ENCODE measurements at regions not wholly inside any gene's neighbourhood (a gene's known extent, or its start where the extent isn't known, plus 50 kb on each side); places are given as distances from the start of the nearest gene placed in this dataset.

DNA sequence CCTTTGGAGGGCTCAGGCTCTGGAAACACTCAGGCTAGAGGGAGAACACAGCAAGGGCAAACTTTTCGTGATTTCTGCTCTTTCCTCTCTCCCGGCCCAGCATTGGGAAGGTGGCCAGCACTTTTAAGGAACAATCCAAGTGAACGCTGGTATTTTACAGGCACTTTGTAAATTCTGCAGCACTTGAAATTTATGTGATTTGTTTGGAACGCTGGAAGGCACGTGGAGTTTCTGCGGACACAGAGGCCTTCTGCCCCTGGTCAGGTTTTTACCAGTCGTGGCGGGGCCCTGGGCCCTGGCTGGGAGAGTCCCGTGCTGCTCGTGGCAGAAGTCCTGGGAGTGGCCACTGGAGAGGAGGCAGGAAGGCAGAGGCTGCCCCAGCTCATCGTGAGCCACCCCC lies 188.6 kb downstream of the ENGASE start:
- Histone ChIP-seq H3K9me3 (ENCODE audit: low read length) (no peaks in the 10 kb centered on the region), H3K36me3 (ENCODE audit: insufficient read depth, low read length) (no peaks in the 10 kb centered on the region), H3K27me3 (ENCODE audit: control insufficient read depth in 1 of 2, insufficient read depth in 2 of 2, low read length in 2 of 2) (no peaks in the 10 kb centered on the region), H3K4me3 (ENCODE audit: low read depth in 1 of 2, low read length in 2 of 2) (no peak overlapping the region), H3K27ac (ENCODE audit: low read depth, low read length) (no peak overlapping the region), H3K9ac (ENCODE audit: low read length) (no peak overlapping the region), H3K4me1 (ENCODE audit: insufficient read depth, low read length) (peaks cover 20% of the 10 kb centered on the region)

DNA sequence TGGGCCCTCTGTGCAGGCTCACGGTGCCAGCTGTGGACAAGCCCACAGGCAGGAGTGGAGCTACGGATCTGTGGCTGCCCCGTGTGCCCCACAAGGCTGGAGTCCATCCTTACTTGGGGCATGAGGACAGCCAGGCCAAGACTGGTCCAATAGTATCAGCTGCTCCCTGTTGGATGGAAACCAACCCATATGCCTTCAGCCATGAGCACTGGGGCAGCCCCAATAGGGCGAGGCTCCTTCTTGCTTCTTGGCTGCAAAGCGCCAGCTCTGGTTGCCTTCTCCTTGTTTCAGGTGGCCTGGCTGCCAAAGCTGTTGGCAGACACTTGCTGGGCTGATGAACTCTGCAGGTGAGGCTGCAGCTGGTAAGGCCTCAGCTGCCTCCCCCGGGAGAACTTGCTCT lies 188.0 kb downstream of the ENGASE start:
- Histone ChIP-seq H3K4me3 (ENCODE audit: low read depth in 1 of 2, low read length in 2 of 2) (no peak overlapping the region), H3K9me3 (ENCODE audit: low read length) (no peaks in the 10 kb centered on the region), H3K9ac (ENCODE audit: low read length) (no peak overlapping the region), H3K36me3 (ENCODE audit: insufficient read depth, low read length) (no peaks in the 10 kb centered on the region), H3K4me1 (ENCODE audit: insufficient read depth, low read length) (peaks cover 20% of the 10 kb centered on the region), H3K27ac (ENCODE audit: low read depth, low read length) (no peak overlapping the region), H3K27me3 (ENCODE audit: control insufficient read depth in 1 of 2, insufficient read depth in 2 of 2, low read length in 2 of 2) (no peaks in the 10 kb centered on the region)

DNA sequence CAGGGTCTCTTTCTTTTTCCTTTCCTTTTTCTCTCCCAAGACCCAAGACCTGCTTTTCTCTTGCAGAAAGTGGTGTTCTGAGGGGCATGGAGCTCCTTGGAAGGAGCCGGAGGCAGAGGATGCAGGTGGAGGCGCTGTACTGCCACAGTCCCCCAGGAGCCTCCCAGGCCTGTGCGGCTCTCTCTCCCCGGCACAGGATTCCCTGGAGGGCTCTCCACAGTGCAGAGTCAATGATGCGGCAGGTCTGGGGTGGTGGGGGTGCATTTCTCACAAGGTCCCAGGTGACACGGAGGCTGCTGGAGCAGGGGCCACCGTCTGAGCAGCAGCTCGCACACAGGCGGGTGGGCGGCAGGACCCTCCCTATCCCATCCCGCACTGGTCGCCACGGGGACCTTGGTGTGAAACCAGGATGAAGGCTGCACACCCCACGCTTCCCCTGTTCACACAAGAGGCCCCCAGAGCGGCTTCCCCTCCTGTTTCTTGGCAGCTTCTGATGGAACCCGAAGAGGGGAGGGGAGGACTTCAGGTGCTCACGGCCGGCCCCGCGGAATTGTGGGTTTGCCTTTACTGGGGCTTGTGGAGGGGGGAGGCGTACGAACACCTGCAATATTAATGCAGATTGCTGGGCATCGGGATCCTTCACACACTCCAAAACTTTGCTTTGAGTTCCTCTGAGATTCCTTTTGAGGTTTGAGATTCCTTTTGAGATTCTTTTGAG lies 186.9 kb downstream of the ENGASE start:
- H3K9ac ChIP-seq (ENCODE audit: low read length) = no peak overlapping the region
- H3K27ac ChIP-seq (ENCODE audit: low read depth, low read length) = no peak overlapping the region
- no peaks in the 10 kb centered on the region for H3K36me3 ChIP-seq (ENCODE audit: insufficient read depth, low read length)
- no peaks in the 10 kb centered on the region for H3K27me3 ChIP-seq (ENCODE audit: control insufficient read depth in 1 of 2, insufficient read depth in 2 of 2, low read length in 2 of 2)
- peaks cover 15% of the 10 kb centered on the region for H3K4me1 ChIP-seq (ENCODE audit: insufficient read depth, low read length)
- no peak overlapping the region for H3K4me3 ChIP-seq (ENCODE audit: low read depth in 1 of 2, low read length in 2 of 2)
- no peaks in the 10 kb centered on the region for H3K9me3 ChIP-seq (ENCODE audit: low read length)

DNA sequence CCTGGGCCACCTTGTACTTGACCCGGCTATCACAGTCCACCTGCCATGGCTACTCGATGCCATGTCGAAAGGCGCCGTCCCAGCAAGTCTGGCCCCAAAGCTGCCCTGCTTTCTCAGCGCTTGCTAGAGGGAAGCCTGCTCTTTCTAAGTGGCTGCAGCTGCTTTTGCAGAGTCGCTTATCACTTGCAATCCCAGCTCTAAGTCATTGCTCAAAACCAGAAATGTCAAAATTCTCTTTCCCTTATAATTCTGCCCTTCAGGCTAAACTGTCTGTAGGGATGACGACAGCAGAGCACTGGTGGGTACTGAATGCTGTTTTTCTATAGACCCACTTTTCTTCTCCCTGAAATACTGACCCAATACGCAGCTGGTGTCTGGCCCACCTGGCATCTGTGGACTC lies 184.2 kb downstream of the ENGASE start:
- H3K4me1 ChIP-seq (ENCODE audit: insufficient read depth, low read length) = peaks cover 9% of the 10 kb centered on the region
- H3K27me3 ChIP-seq (ENCODE audit: control insufficient read depth in 1 of 2, insufficient read depth in 2 of 2, low read length in 2 of 2) = no peaks in the 10 kb centered on the region
- no peak overlapping the region for H3K9ac ChIP-seq (ENCODE audit: low read length)
- no peak overlapping the region for H3K4me3 ChIP-seq (ENCODE audit: low read depth in 1 of 2, low read length in 2 of 2)
- no peak overlapping the region for H3K27ac ChIP-seq (ENCODE audit: low read depth, low read length)
- no peaks in the 10 kb centered on the region for H3K9me3 ChIP-seq (ENCODE audit: low read length)
- H3K36me3 ChIP-seq (ENCODE audit: insufficient read depth, low read length) = no peaks in the 10 kb centered on the region

DNA sequence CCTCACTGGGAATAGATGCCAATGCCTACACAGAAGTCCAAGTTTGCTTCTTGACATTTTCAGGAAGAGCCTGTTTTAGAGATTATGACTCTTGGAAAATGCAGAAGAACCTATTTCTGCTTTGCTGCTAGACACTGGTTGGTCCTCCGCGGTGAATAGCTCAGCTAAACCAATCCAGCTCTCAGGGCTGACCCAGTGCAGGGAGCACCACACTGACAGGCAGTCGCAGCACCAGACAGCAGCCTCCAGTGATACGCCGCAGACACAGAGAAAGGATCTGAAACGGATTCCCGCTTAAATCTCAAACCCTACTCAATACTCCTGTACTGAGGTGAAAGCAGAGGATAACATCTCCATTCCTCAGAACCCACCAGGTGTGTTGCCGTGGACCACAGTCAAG lies 183.4 kb downstream of the ENGASE start:
- Histone ChIP-seq H3K36me3 (ENCODE audit: insufficient read depth, low read length) (no peaks in the 10 kb centered on the region), H3K27me3 (ENCODE audit: control insufficient read depth in 1 of 2, insufficient read depth in 2 of 2, low read length in 2 of 2) (no peaks in the 10 kb centered on the region), H3K9ac (ENCODE audit: low read length) (no peak overlapping the region), H3K27ac (ENCODE audit: low read depth, low read length) (no peak overlapping the region), H3K4me1 (ENCODE audit: insufficient read depth, low read length) (peaks cover 6% of the 10 kb centered on the region), H3K4me3 (ENCODE audit: low read depth in 1 of 2, low read length in 2 of 2) (no peak overlapping the region), H3K9me3 (ENCODE audit: low read length) (no peaks in the 10 kb centered on the region)

DNA sequence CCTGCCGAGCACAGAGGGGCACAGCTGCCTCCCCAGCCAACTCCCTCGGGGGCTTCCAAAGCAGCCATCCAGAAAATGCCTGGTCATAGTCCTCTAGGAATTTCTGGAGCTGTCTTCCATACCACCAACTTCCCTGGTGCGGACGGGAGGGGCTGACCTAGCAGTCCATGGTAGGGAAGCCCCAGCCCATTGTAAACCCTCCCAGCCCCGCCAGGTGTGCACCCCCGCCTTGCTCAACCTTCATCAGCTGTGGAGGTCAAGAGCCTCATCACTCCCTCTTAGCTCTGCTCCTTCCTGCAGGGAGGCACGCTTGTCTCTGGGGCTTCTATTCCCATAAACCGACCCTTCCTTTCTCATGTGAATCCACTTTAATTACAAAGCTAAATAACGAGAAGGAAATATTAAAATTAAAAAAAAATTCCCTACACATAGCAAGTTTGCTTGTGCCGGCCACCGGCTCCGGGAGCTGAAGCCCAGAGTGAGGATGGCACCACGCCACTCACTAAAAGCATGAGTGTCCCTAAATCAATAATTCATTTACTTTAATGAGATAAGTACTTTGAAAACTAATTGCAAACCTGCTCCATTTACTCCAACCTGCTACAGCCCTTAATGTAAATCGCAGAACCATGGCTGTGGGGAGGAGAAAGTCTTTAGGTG lies 181.4 kb downstream of the ENGASE start:
- H3K36me3 ChIP-seq (ENCODE audit: insufficient read depth, low read length) = no peaks in the 10 kb centered on the region
- H3K4me3 ChIP-seq (ENCODE audit: low read depth in 1 of 2, low read length in 2 of 2) = no peak overlapping the region
- H3K27ac ChIP-seq (ENCODE audit: low read depth, low read length) = no peak overlapping the region
- no peak overlapping the region for H3K9ac ChIP-seq (ENCODE audit: low read length)
- no peaks in the 10 kb centered on the region for H3K27me3 ChIP-seq (ENCODE audit: control insufficient read depth in 1 of 2, insufficient read depth in 2 of 2, low read length in 2 of 2)
- no peaks in the 10 kb centered on the region for H3K9me3 ChIP-seq (ENCODE audit: low read length)
- peaks cover 5% of the 10 kb centered on the region for H3K4me1 ChIP-seq (ENCODE audit: insufficient read depth, low read length)

DNA sequence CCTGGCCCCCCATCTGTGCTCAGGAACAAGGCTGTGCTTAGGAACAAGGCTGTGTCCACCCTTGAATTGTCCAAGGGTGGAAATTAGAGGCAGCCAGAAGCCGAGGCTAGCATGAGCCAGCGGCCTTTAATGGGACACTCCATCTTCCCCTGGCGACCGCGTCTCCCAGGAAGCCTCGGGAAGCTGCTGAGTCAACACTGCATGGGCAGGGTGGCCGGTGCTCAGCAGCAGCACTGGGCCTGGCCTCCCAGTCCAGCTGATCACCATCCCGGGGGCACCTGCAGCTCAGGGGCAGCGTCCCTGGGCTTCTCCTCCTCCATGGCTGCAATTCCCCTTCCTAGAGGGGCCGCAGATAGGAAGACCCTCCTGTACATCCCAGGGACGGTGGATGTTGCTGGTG lies 180.8 kb downstream of the ENGASE start:
- Histone ChIP-seq H3K4me1 (ENCODE audit: insufficient read depth, low read length) (peaks cover 5% of the 10 kb centered on the region), H3K4me3 (ENCODE audit: low read depth in 1 of 2, low read length in 2 of 2) (no peak overlapping the region), H3K9ac (ENCODE audit: low read length) (no peak overlapping the region), H3K9me3 (ENCODE audit: low read length) (no peaks in the 10 kb centered on the region), H3K27ac (ENCODE audit: low read depth, low read length) (no peak overlapping the region), H3K36me3 (ENCODE audit: insufficient read depth, low read length) (no peaks in the 10 kb centered on the region), H3K27me3 (ENCODE audit: control insufficient read depth in 1 of 2, insufficient read depth in 2 of 2, low read length in 2 of 2) (no peaks in the 10 kb centered on the region)

DNA sequence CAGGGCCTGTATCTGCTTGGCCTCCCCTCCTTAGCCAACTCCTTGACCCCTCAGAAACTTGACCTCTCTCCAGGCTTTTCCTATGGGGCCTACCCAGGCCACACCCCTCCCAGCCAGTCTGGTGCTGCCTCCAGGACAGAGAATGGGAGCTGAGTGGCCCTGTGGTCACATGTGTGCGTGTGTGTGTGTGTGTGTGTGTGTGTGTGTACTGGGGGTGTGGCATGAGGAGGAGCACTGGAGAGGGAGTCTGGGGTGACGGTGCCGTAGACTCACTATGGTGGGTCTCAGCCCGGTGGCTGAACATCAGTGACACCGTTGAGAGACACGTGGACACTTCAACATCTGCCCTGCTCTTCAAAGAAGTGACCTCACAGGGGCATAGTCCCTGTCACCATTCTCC lies 180.4 kb downstream of the ENGASE start:
- H3K27me3 ChIP-seq (ENCODE audit: control insufficient read depth in 1 of 2, insufficient read depth in 2 of 2, low read length in 2 of 2) = no peaks in the 10 kb centered on the region
- H3K9ac ChIP-seq (ENCODE audit: low read length) = no peak overlapping the region
- peaks cover 5% of the 10 kb centered on the region for H3K4me1 ChIP-seq (ENCODE audit: insufficient read depth, low read length)
- no peaks in the 10 kb centered on the region for H3K9me3 ChIP-seq (ENCODE audit: low read length)
- H3K27ac ChIP-seq (ENCODE audit: low read depth, low read length) = no peak overlapping the region
- no peaks in the 10 kb centered on the region for H3K36me3 ChIP-seq (ENCODE audit: insufficient read depth, low read length)
- H3K4me3 ChIP-seq (ENCODE audit: low read depth in 1 of 2, low read length in 2 of 2) = no peak overlapping the region

DNA sequence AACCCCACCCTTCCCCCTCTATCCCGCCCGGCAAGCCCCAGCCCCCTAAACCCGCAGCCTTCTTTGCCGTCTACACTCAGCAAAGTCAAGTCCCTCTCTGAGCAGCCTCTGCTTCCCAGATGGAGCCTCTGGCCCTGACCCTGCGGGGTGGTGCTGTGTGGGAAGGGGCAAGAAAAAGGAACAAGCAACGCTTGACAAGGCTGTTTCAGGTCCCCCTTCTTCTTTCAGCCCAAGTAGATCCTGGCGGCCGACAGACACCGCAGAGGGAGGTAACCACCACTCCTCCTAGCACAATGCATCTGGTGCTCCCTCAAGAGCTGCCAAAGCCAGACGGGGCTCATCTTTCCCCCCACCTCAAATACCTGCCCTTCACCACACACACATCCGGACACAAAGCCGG lies 178.3 kb downstream of the ENGASE start:
- Histone ChIP-seq H3K9ac (ENCODE audit: low read length) (no peak overlapping the region), H3K27me3 (ENCODE audit: control insufficient read depth in 1 of 2, insufficient read depth in 2 of 2, low read length in 2 of 2) (no peaks in the 10 kb centered on the region), H3K27ac (ENCODE audit: low read depth, low read length) (no peak overlapping the region), H3K36me3 (ENCODE audit: insufficient read depth, low read length) (peaks cover 11% of the 10 kb centered on the region), H3K4me3 (ENCODE audit: low read depth in 1 of 2, low read length in 2 of 2) (no peak overlapping the region), H3K4me1 (ENCODE audit: insufficient read depth, low read length) (peaks cover 5% of the 10 kb centered on the region), H3K9me3 (ENCODE audit: low read length) (no peaks in the 10 kb centered on the region)

DNA sequence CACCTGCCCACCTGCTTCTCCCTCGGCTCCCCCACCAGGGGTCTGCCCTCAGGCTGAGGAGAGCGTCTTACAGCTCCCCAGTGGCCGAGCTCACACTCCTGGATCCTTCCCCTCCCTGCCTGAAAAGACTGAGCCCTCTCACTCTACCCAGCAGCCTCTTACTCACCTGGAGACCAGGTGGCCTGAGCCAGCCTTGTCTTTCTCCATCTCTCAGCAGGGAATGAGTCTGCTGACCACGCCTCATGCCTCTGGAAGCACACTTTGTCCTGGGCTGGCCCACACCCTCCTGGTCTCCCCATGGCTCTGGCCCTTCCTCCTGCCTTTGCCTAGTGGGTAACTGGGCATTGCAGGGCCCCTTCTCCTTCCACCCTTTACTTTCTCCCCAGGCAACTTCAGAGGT lies 177.2 kb downstream of the ENGASE start:
- Histone ChIP-seq H3K27me3 (ENCODE audit: control insufficient read depth in 1 of 2, insufficient read depth in 2 of 2, low read length in 2 of 2) (no peaks in the 10 kb centered on the region), H3K9me3 (ENCODE audit: low read length) (no peaks in the 10 kb centered on the region), H3K4me1 (ENCODE audit: insufficient read depth, low read length) (peaks cover 5% of the 10 kb centered on the region), H3K4me3 (ENCODE audit: low read depth in 1 of 2, low read length in 2 of 2) (no peak overlapping the region), H3K27ac (ENCODE audit: low read depth, low read length) (no peak overlapping the region), H3K36me3 (ENCODE audit: insufficient read depth, low read length) (peaks cover 11% of the 10 kb centered on the region), H3K9ac (ENCODE audit: low read length) (no peak overlapping the region)

DNA sequence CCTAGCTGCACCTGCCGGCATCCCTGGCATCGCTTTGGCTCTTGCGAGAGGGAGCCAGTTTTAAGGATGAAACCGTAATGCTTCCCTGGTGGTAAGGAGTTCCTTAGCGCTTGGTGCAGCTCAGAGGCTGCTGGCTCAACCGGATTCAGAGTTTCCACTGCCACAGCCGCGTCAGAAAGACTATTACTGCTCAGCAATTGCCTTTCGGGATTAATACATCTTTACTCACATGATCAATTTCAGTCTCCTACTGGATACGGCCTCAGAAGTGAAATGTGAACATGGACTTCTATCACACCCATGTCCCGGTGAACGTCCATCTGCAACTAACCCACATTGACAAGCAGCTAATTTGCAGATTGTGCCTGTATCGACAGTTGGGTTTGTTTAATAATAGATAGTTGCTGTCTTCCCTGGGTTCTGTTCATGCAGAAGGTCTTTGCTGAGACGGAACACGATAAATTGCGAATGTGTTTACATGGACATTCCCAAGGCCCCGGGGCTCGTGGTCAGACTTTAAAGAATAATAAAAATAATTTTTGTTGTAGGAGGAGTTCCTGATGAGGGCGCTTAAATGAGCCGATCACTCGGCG lies 175.4 kb downstream of the ENGASE start:
- Histone ChIP-seq H3K27ac (ENCODE audit: low read depth, low read length) (no peak overlapping the region), H3K9ac (ENCODE audit: low read length) (no peak overlapping the region), H3K27me3 (ENCODE audit: control insufficient read depth in 1 of 2, insufficient read depth in 2 of 2, low read length in 2 of 2) (no peaks in the 10 kb centered on the region), H3K4me1 (ENCODE audit: insufficient read depth, low read length) (peaks cover 5% of the 10 kb centered on the region), H3K9me3 (ENCODE audit: low read length) (no peaks in the 10 kb centered on the region), H3K36me3 (ENCODE audit: insufficient read depth, low read length) (peaks cover 11% of the 10 kb centered on the region), H3K4me3 (ENCODE audit: low read depth in 1 of 2, low read length in 2 of 2) (no peak overlapping the region)

Data from muscle layer of colon (tissue), 2 donors.